GM23248 (cell line): ENCODE measurements at regions not wholly inside any gene's neighbourhood (a gene's known extent, or its start where the extent isn't known, plus 50 kb on each side); places are given as distances from the start of the nearest gene placed in this dataset.

ENCODE experiments used
- EZH2 ChIP-seq: fragments of 200-600 bp; sonication (generic); IDR thresholded peaks from 2 replicates; pipeline ENCODE4 v1.6.1; 2018; ENCODE audit warnings: antibody characterized with exemption, mild to moderate bottlenecking; ENCODE audit not compliant: insufficient read depth, poor library complexity, severe bottlenecking
- EZH2phosphoT487 ChIP-seq: fragments of 200-600 bp; sonication (generic); IDR thresholded peaks from 2 replicates; pipeline ENCODE4 v1.6.1; 2018; ENCODE audit warnings: antibody characterized with exemption, moderate library complexity, mild to moderate bottlenecking, low read depth; ENCODE audit not compliant: insufficient read depth

DNA sequence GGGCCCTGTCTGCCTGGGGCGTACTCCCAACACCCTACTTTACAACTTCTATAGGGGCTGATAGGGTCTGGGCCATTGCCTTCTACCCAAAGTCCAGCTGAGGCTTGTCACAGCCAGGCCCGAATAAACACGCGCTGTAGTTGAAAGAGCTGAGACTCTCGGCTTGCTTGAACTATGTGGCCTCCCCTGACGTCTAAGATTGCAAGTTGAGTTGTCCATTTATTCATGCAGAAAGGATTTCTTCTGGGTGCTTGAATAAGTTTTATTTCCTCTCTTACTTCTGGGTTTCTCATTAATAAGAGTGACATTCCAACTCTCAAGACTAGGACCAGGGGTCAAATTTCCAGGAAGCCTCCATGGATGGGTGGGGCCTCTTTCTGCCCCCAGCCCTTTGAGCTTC, 74.4 kb upstream of the VRK1 start:
- TF ChIP-seq EZH2phosphoT487 (no peak), EZH2 (no peak)
